NCI-H460 (cell line): ENCODE measurements at regions not wholly inside any gene's neighbourhood (a gene's known extent, or its start where the extent isn't known, plus 50 kb on each side); places are given as distances from the start of the nearest gene placed in this dataset.
A peak's percentile ranks its signal among the peaks of the same experiment; 100 is the strongest.

ENCODE experiments used
- DNase-seq: peaks from one replicate; pipeline ENCODE4 v3.0.0-alpha.2; 2016; ENCODE audit warnings: low read depth; ENCODE audit errors: extremely low read depth

GRCh38 chr2:176388861-176389260, 119.6 kb downstream of the MTX2 start:
- no peak for DNase-seq

- no peak for DNase-seq
These were observed 121.3 kb downstream of the MTX2 start for GRCh38 chr2:176390276-176391147.

- DNase-seq = no peak
These were observed 121.8 kb downstream of the MTX2 start for GRCh38 chr2:176391148-176391419.

DNA sequence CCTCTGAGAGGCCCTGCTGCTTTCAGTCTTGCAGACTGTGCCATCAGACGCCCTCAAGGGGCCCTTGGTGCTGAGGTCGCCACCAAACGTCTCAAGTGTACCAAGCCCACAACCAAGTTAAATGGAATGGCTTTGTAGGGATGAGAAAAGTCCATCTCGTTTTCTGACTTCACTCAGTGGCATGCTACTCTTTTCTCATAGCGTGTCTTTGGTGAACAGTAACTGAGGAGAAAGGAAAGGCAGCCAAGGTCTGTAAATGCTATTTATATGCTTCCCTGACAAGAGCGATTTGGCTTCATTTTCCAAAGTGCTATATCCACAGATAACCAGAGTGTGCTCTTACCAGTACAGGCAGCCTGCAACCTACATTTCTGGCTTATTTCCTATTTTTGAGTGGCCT, 123.0 kb downstream of the MTX2 start:
- no peak for DNase-seq

GRCh38 chr2:176392744-176393414, 123.6 kb downstream of the MTX2 start:
- no peak for DNase-seq

DNA sequence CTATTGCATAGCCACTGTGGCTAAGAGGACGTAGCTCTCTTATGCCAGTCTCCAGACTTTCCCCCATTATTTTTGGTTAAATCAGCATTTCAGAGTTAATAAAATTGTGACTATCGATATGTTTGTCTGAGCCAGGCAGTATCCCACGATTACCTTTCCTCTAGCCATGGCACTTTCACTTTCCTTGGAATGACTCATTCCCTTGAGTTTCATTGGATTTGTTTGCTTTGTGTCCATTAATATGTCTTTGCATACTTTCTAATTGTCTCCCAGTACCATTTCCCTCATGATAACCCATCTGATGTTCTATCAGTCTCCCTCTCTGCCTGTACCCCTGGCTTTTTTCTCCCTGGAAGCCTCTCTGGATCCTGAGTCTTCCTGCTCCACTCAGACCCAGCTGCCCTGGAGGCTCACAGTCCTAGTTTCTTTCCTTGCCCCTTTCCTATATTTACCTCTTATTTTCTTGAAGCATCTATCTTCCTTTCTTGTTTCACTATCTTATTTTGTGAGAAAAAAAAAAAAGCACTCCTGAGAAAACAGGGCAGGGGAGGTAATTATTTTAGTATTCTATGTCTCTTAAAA, 126.1 kb downstream of the MTX2 start:
- DNase-seq = peak; percentile 8

DNA sequence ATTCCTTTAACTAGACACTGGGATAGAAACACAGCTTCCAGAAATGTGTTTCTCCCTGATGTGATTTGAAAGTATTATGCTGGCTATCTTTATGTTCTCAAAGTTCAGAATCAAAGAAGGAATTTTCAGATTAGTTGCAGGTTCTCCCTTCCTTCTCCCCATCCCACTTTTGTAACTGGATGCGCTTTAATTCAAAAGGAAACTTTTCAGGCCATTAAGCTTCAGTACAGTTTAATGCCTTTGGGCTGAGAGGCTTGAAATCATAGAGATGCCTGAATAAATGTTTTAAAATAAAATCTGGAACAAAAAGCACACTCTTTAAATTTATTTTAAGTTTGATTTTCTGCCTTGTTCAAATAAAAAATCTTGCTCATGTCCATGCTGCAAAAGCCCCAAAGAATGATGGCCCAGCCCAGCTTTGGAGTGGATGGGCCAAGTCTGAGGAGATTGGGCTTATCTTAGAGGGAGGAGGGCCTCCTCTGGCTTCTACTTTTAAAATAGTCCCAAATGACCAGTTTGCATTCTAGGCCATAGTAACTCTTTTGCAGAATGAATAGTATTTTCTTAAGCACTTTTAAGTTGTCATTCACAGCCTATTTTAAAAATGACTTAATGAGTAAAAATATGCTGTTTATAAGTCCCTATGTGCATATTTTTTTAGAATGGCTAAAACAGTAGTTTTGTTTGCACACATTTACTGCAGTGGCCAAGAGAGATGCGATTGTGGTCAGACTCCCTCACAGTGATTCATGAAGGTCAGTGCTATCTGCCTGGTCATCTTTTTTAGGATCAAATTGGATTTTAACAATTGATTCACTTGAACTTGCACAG, 129.2 kb downstream of the MTX2 start:
- DNase-seq = no peak

DNA sequence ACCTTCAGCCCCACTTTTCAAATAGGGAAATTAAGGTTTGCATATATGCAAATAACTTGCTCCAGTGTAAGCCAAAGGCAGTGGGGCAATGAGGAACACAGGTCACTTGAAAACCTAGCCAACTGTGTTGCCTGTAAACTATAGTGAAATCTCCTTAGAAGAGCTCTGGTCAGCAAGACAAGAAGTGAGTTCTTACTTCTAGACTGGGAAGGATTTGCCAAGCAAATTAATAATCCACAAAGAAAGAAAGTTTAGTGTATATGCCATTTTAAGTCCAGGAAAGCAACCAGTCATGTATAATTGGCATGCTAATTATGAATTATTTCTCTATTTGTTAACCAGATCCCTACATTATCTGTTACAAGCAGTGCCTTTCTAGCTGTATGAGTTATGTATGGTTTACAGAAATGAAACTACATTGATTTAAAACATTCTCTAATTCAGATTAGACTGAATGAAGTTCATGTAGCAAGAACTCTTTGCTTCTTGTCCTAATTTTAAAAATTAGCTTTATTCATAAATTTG, 129.9 kb downstream of the MTX2 start:
- no peak for DNase-seq

GRCh38 chr2:176405477-176405876, 136.2 kb downstream of the MTX2 start:
- no peak for DNase-seq

GRCh38 chr2:176407706-176408105, 138.5 kb downstream of the MTX2 start:
- no peak for DNase-seq

GRCh38 chr2:176409671-176410070, 140.4 kb downstream of the MTX2 start:
- no peak for DNase-seq

DNA sequence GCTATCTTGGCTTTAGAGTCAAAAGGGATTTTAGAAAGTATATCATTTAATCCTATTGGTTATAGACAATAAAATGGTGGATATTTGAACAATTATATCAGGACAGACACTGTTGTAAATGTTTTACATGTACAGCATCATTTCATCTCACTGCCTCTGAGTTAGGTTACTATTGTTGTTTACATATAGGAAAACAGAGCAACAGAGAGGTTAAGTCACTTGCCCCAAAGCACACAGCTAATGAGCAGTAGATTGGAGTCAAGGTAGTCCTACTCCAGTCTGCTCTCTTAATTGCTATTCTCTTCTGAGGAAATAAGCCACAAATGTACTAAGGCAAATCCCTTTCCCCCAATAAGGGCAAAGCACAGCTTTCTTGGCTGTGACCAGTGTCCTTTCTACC, 142.9 kb downstream of the MTX2 start:
- no peak for DNase-seq

- DNase-seq = no peak
These were observed 144.5 kb downstream of the MTX2 start for GRCh38 chr2:176413786-176414185.

GRCh38 chr2:176414641-176415040, 145.4 kb downstream of the MTX2 start:
- DNase-seq = no peak

DNA sequence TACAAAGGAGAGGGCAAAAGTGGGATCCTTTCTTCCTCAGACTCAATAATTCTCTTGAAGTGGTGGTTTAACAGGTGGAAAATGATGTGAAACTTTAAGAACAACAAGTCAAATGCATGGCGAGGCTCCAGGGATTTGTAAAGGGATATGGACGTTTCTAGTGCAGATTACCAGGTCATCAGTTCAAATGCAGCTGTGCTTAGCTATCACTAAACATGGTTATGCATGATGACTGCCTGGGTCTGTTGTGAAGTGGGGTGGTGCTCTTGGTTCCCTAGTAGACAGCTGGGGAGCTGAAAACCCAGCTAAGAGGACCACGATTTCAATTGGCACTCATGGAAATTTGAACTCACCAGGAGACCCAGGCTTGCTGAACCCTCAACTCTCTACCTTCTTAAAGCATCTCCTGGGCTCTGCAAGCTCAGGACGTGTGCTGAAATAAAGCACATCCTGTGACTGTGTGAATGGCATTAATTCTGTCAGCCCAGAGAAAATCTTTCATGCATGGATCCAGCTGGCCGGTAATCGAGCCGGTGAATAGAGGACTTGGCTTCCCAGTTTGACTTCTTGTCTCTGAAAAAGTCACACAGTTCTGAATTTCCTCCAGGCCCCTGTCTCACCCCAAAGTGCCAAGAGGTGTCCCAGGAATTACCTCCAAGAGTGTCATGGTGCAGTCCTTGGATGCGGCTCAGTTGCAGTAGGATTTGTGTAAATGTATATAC, 146.1 kb downstream of the MTX2 start:
- no peak for DNase-seq

DNA sequence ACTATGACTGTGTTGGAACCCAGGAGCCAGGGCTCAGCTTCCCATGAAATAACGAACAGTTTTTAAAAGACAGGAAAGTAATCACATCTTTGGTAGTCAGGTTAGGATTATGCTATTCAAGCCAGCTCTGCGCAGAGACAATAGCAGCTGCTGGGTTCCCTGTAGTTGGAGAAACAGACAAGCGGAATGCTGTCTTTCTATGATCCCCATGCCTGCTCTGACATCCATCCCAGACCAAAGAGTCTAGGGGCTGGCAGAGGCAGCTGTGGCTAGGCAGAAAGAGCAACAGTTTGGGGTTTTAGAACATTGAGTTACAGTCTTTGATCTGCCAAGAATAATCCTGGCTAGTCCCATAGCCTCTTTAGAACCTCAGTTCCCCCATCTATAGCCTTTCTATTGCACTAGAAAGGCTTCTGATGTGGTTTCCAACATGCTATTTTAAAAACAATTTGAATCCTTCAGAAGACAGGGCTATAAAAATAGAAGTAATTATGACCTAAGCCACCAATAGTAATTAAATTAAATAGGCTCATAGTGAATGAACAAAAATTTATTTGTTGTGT, 146.8 kb downstream of the MTX2 start:
- no peak for DNase-seq

DNA sequence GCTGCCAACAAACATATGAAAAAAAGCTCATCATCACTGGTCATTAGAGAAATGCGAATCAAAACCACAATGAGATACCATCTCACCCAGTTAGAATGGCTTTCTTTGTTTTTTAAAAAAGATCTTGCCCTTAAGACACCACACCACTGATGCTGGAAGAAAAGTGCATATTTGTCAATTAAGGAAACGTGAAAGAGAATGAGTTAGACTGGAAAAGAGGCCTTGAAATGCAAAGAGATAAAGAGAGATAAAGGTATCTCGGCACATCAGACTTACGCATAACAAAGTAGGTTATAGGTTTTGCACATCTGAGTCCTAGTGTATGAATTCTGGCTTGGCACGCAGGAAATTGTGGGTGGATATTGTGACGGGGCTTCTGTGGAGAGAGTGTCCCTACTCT, 149.5 kb downstream of the MTX2 start:
- DNase-seq = no peak

- no peak for DNase-seq
These were observed 150.4 kb downstream of the MTX2 start for GRCh38 chr2:176419591-176420071.

- no peak for DNase-seq
These were observed 152.2 kb downstream of the MTX2 start for GRCh38 chr2:176421297-176422050.
